Amygdala (tissue), 56 donors: ENCODE measurements at regions not wholly inside any gene's neighbourhood (a gene's known extent, or its start where the extent isn't known, plus 50 kb on each side); places are given as distances from the start of the nearest gene placed in this dataset.
"Not testable (repeated sequence)": the region's sequence is repeated elsewhere in the genome, so short reads cannot be mapped to it uniquely, and the experiment has no call there.

Source experiments
- DNase-seq, 56 donors: peaks; one replicate each; lab custom pipeline; 2025; lab: John Stamatoyannopoulos, UW

DNA sequence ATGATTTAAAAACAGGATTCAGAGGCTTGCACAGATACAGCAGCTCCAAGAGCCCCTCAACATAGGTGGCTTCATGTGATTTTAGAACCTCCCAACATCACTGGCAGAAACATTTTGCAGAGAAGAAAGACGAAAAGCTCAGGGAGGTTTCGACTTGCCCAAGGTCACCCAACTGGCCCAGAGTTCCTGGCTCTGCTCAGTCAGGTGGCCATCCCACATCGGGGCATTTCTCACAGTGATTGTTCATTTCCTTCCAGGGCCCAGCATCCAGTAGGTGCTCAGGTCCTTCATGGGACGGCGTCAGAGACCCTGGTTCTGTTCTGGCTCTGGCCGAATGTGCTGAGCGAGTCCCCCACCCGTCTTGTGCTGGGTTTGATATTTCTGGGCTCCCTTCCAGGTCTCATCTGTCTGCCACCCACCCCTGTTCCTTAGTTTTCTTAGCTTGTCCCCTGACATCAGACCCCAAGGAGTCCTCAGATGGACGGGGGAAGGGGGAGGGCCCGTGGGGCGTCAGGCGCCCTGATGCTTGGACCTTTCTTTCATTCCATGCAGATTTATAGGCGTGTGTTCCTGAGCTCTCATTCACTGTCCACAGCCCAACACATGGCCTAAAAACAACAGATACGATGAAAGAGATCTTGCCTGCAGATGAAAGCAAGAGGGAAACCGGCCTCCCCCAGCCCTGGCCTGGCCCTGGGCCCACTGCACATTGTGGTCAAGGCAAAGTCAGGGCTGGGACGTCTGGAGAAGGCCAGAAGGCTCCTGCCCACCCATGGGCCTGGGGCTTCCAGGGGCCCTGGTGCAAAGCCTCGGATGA is 123.1 kb upstream of the ZBTB40 start:
- DNase-seq: no peak

DNA sequence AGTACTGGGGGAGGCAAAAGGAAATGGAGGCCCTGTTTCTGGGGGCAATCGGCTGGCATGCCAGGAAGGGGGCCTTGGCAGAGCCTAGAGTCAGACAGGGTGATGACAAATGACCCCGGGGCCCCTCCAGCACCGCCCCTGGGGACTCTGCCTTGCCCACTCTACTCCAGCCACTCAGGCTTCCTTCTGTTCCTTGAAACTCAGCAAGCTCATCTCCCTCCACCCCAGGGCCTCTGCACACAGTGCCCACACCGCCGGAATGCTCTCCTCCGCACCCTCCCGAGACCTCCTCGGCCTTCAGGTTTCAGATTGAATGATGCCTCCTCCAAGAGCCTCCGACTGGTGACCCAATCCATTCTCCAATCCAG is 122.5 kb upstream of the ZBTB40 start:
- no peak for DNase-seq

DNA sequence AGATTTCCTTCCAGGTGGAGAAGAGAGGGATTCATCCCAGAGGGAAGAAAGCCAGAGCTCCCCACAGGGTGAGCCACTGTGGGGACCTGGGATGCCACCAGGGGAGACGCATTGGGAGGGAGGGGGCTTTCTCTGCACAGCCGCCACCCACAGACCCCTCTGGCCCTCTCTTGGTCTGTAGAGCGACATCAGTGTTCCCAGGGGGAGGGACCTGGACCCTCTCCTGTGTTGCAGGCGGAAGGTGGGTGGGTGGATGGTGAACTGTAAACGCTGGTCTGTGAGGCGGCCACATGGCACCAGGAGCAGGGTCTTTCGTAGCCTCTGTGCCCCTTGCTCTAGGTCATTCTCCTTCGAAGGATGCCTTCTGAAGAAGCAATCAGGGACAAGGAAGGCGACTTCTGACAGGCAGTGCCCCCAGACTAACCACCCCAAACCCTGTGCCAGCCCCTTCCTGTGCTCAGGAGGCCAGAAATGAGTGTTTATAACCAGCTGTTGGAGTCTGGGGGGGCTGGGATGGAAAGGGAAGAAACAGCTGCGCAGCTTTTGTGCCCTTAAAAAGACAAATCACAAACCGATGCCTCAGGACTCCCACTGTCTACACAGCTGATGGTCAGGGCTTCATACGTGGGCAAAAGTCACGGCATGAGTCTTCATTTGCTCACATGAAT is 121.4 kb upstream of the ZBTB40 start:
- no peak for DNase-seq

DNA sequence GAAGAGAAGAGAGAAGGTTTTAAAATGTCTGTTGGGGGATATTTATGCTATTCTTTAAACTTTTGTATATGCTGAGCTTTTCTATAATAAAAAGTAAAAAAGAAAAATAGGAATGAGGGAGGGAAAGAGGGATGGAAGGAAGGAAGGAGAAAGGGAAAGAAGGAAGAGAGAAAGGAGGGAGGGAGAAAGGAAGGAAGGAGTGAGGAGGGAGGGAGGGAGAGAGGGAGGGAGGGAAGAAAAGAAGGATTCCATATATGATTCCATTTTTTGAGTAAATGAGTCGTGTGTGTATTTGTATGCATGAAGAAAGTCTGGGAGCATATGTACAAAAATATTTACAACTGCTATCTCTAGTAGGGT is 120.9 kb upstream of the ZBTB40 start:
- DNase-seq: no peak

DNA sequence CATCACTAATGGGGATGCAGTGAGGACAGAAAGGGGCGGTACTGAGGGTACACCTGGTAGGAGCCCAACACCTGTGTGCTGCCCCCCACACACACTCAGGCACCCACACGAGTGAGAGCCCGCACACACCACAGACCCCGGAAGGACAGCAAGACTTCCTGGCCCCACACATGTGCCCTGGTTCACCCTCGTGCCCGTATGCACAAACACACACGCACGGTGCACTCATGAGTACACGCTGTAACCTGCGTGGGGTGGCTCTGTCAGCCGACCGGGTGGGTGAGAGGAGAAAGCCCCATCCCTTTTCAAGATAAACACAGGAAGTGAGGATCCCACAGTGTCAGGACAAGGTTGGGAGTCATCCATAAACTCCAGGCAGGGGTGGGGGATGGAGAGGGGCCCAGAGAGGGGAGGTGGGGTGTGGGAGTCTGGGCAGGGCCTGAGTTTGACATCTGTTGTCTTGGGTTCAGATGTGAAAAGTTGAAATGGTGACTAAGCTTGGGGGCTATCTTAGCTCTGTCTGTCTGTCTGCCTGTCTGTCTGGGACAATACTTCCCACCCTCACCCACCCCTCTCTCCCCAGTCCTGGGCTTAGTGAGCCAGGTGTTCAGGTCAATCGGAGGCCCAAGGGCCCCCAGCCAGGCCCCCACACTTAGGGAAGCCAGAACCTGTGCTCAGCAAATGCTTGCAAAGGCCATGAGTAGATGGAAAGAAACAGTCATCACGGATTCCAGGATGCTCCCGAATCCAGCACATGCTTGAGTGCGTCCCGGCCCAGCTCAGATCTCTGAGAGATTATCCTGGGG is 119.8 kb upstream of the ZBTB40 start:
- no peak for DNase-seq

DNA sequence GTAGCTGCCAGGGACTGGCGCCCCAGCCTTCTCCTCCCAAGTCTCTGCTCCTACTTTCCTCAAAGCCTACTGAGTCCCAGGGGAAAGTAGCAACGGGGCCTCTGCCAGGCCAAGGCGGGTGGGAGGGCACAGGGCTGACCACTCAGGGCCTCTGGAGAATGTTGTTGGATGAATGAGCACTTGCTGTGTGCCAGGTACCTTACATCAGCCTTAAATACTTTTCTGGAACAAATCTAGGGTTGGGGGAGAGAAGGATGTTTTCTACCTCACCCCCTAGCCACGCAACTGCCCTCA is 119.3 kb upstream of the ZBTB40 start:
- no peak for DNase-seq

DNA sequence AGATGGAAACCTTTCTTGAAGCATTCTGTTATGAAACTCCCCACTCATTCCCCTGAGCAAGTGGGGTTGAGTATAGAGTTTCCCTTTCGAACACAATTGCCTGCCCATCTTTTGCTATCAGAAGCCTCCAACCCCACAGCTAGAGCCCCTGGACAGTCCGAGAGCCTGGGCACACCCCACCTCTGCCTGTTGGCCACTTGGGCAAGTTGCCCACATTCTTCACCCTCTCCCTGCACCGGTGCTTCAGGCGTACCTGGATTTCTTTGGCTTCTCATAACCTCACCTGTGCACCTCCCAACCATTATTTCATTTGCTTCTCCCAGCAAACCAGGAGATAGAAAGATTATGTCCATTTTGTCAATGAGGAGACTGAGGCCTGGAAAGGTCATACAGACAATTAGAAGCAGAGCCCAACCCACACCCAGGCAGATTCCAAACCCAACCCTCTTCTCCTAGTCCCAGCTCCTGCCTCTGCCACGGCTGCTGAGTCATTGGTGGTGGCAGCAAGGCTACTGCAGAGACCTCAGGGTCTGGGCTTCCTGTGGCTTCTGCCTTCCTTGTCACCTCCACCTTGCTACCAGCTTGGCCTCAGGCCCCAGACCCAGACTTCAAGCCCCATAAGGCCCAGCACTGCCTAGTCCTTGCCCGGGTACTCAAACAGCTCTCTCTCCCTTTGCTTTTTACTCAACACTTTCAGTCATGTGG is 118.7 kb upstream of the ZBTB40 start:
- no peak for DNase-seq

DNA sequence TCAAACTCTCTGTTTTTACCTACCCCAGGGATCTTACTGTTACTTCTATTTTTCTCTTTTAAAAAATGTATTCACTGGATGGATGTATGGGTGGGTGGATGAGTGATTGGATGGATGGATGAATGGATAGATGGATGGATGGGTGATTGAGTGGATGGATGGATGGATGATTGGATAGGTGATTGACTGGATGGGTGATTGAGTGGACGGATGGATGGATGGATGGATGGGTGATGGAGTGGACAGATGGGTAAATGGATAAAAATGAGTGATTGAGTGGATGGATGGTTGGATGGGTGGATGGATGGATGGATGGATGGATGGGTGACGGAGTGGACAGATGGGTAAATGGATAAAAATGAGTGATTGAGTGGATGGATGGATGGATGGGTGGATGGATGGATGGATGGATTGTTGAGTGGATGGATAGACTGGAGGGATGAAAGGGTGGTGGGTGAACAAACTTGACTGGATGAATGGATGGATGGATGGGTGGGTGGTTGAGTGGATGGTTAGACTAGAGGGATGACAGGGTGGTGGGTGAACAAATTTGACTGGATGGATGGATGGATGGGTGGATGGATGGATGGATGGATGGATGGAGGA is 118.0 kb upstream of the ZBTB40 start:
- DNase-seq: no peak

DNA sequence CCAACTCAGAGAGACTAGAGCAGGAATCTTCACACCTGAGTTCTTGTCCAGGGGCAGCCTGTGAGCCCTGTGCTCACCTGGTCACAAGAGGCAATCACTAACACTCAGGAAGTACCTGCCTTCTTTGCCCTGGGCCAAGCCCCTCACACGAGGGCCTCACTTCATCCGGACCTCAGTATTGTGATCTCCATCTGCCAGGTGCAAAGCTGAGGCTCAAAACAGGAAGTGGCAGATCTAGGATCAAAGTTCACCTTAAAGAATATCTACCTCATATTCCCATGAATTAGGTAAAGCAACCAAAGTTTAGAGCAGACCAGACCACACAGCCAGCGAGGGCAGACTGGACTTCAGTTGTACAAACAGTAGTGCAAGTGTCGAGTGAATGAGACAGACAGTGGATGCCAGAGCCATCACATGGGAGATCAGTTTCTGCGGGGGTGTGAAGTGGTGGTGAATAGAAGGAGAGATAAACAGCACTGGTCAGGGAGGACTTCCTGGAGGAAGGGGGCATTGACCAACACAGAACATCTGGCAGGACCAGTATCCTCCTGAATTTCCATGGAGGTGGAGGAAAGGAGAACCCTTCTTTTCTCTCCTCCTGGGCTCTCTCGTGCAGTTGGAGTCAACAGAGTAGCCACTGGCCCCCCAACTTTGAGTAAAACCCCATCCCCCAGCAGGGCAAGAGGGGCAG is 116.6 kb upstream of the ZBTB40 start:
- no peak for DNase-seq

DNA sequence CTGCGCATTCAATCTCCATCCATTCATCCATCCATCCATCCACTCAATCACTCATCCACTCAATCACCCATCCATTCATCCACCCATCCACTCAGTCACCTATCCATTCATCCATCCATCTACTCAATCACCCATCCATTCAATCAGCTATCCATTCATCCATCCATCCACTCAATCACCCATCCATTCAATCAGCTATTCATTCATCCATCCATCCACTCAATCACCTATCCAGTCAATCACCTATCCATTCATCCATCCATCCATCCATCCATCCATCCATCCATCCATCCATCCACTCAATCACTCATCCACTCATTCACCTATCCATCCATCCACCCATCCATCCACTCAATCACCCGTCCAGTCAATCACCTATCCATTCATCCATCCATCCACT is 115.4 kb upstream of the ZBTB40 start:
- DNase-seq: not testable (repeated sequence)

DNA sequence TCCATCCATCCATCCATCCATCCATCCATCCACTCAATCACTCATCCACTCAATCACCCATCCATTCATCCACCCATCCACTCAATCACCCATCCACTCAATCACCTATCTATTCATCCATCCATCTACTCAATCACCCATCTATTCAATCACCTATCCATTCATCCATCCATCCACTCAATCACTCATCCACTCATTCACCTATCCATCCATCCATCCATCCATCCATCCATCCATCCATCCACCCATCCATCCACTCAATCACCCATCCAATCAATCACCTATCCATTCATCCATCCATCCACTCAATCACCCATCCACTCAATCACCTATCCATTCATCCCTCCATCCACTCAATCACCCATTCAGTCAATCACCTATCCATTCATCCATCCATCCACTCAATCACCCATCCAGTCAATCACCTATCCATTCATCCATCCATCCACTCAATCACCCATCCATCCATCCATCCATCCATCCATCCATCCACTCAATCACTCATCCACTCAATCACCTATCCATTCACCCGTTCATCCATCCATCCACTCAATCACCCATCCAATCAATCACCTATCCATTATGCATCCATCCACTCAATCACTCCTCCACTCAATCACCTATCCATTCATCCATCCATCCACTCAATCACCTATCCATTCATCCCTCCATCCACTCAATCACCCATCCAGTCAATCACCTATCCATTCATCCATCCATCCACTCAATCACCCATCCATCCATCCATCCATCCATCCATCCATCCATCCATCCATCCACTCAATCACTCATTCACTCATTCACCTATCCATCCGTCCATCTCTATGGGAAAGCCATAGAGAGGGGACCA is 114.7 kb upstream of the ZBTB40 start:
- not testable (repeated sequence) for DNase-seq

DNA sequence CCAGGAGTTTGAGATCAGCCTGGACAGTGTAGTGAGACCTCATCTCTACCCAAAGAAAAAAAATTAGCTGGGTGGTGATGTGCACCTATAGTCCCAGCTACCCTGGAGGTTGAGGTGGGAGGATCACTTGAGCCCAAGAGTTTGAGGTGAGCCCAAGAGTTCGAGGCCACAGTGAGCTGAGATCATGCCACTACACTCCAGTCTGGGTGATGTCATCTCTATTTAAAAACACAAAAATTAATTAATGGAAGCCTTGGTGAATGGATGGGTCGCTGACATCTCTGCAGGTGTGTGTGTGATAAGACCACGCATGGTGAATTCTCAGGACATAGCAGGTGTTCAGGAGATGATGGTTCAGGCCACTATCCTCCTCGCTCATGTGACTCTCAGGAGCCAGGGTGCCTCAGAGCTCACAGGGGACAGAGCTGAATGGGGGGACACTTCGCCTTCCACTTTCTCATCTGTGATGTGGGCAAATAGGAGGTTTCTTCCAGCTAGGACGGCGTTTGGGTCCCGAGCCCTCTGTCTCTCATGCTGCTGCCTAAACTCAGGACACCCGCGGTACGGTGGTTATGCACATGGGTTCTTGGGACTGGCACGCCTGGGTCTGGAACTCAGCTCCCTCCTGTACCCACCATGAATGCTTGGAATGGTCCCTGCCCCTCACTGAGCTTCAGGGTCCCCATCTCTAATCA is 113.4 kb upstream of the ZBTB40 start:
- no peak for DNase-seq

DNA sequence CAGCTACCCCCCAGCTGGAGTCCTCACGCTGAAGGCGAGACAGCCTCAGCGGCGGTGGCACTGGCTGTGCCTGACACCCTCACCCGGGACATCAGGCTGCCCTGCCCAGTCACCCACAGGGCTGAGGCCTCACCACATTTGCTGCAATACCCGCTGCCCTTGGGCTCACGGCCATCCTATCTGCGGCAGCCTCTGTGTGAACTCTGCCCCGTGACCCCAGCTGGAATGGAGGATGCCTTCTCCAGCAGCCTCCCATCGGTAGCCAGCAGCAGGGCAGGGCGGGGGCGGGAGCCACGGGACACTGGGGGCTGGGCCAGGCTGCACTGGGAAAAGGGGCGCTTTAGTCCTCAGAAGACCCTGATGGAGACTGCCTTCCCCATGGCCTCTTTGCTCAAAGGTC is 112.4 kb upstream of the ZBTB40 start:
- DNase-seq: no peak

DNA sequence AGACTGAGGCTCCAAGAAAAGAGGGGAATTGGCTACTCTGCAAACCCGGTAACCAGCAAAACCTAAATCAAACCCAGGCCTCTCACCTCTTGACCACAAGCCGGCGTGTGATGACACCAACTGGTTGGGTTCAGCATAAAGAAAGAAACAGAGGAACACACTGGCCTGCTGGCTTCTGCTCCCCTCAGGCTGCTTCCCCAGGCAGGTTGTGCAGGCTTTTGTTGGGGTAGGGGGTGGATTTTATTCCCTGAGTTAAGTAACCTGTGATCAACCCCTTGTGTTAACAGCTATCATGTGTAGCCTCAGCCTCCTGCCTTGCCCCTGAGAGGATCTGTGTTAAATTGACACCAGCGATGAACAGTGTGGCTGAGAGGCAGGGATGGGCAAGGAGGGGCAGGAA is 111.6 kb upstream of the ZBTB40 start:
- DNase-seq: no peak

DNA sequence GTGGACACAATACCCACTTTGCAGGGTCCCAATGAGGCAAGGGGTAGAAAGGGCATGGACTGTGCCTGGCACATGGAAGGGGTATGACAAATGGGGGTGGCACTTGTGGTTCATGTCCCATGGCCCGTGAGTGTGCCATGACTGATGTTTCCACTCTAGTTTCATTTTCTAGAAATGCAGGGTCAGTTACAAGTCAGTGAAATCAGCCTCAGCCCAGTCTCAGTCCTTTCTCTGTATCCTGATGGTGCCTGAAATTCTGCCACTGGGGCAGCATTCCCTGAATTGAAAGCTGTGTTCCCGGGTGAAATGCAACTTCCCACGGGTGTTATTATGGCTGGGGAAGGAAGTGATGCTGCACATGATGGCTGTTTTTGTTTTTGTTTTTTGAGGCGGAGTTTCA is 110.8 kb upstream of the ZBTB40 start:
- no peak for DNase-seq

DNA sequence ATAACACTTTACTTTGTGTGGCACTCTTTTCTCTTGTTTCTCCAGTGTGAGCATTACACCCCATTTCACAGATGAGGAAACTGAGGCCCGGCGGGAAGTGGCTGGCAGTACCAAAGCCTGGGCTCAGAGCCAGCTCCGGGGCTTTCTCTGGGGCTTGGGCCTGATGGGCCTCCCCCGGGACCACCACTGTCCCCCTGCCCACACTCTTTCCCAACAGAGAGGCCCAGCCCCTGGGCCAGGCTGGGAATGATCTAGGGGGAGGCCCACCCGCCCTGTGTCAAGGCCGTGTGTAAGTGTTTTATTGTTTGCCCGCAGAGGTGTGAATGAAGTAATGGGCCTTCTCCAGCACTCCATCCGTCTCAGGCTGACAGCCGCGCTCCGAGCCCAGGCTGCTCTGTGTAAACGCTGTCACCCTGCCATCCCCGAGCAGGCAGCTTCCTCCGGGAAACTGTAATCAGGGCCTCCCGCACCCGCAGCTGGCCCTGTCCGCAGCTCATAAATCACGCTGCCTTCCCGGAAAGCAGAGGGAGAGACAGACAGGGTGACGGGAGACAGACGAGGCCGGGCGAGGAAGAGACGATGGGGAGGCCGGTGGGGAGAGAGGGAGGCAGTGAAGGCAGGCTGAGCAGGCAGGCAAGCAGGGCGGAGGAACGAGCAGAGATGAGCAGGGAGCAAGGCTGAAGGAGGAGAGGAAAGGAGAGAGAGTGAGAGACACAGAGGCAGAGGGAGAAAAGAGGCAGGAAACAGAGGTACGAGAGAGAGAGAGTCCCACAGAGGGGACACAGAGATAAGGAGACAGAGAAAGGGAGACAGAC is 109.7 kb upstream of the ZBTB40 start:
- peak in 1 of 56 donors; percentile 30 for DNase-seq

DNA sequence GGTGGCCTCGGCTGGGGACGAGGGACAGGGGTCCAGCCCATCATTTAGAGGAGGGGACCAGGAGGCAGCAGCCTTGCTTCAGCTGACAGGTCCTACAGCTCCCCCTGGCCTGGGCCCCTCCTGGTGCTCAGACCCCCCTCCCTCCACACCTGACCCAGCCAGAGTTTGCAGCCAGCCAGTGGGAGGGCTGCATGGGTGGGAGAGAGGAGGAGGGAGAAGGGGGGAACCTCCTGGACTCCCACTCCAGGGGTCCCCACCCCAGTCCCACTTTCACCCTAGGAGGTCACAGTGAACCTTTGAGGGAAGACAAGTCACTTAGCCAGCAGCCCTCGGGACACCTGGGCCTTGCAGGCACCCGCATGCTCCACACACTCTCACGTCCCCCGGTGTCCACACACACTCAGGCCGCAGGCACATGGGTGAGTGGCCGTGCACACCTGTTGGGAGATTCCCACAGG is 108.9 kb upstream of the ZBTB40 start:
- DNase-seq: no peak
